Keratinocyte (primary cell): ENCODE measurements at regions not wholly inside any gene's neighbourhood (a gene's known extent, or its start where the extent isn't known, plus 50 kb on each side); places are given as distances from the start of the nearest gene placed in this dataset.

ENCODE experiments used
- DNase-seq: peaks from one replicate; pipeline ENCODE4 v3.0.0-alpha.2; 2011; ENCODE audit warnings: low read depth, missing footprints, low spot score
- FAIRE-seq: peaks from 2 replicates; lab custom pipeline; 2011; peaks lifted over from hg19 to GRCh38; lab: Jason Lieb, UNC
- H2AFZ ChIP-seq: 2 replicates; pipeline ENCODE4 v1.6.0; 2012; ENCODE audit warnings: low read length, control low read depth, inconsistent platforms; ENCODE audit not compliant: control insufficient read depth
- H3K27ac ChIP-seq: 2 replicates; pipeline ENCODE4 v1.5.1; 2011; ENCODE audit warnings: low read length; ENCODE audit not compliant: control insufficient read depth, insufficient read depth
- H3K27me3 ChIP-seq: 3 replicates; pipeline ENCODE4 v1.6.0; 2011; ENCODE audit warnings: low read length; ENCODE audit not compliant: control insufficient read depth, insufficient read depth; ENCODE audit errors: extremely low read depth
- H3K36me3 ChIP-seq, 2 experiments: 2 replicates in 1 of 2; 3 replicates in 1 of 2; pipeline ENCODE4 v1.5.1; 2011; ENCODE audit warnings: low read length in 2 of 2, mild to moderate bottlenecking in 1 of 2; ENCODE audit not compliant: control insufficient read depth in 2 of 2, insufficient read depth in 2 of 2; ENCODE audit errors: extremely low read depth in 1 of 2
- H3K4me1 ChIP-seq: 3 replicates; pipeline ENCODE4 v1.5.1; 2011; ENCODE audit warnings: low read length; ENCODE audit not compliant: control insufficient read depth, insufficient read depth; ENCODE audit errors: extremely low read depth
- H3K4me2 ChIP-seq: 3 replicates; pipeline ENCODE4 v1.6.0; 2011; ENCODE audit warnings: low read depth, low read length; ENCODE audit not compliant: control insufficient read depth, insufficient read depth; ENCODE audit errors: extremely low read depth
- H3K4me3 ChIP-seq, 3 experiments: fragments of 200-600 bp in 1 of 3; sonication (generic) in 1 of 3; 2 replicates in 2 of 3; 3 replicates in 1 of 3; pipeline ENCODE4 v1.5.1; 2011 to 2016; ENCODE audit warnings: low read length in 3 of 3, mild to moderate bottlenecking in 3 of 3, control low read depth in 2 of 3, inconsistent platforms in 1 of 3, low read depth in 1 of 3, mixed read lengths in 1 of 3, mixed run types in 1 of 3, moderate library complexity in 1 of 3; ENCODE audit not compliant: control insufficient read depth in 2 of 3, insufficient read depth in 2 of 3; ENCODE audit errors: extremely low read depth in 1 of 3
- H3K79me2 ChIP-seq: 2 replicates; pipeline ENCODE4 v1.6.0; 2012; ENCODE audit warnings: low read length; ENCODE audit not compliant: control insufficient read depth, insufficient read depth
- H3K9ac ChIP-seq: 3 replicates; pipeline ENCODE4 v1.6.0; 2011; ENCODE audit warnings: low read length; ENCODE audit not compliant: control insufficient read depth, insufficient read depth; ENCODE audit errors: extremely low read depth
- H3K9me1 ChIP-seq: 3 replicates; pipeline ENCODE4 v1.6.0; 2011; ENCODE audit warnings: low read length; ENCODE audit not compliant: control insufficient read depth, insufficient read depth; ENCODE audit errors: extremely low read depth
- H3K9me3 ChIP-seq: 2 replicates; pipeline ENCODE4 v1.5.1; 2012; ENCODE audit warnings: low read depth, low read length; ENCODE audit not compliant: control insufficient read depth
- H4K20me1 ChIP-seq: 3 replicates; pipeline ENCODE4 v1.6.0; 2011; ENCODE audit warnings: low read length; ENCODE audit not compliant: control insufficient read depth, insufficient read depth; ENCODE audit errors: extremely low read depth
- CTCF ChIP-seq, 3 experiments: IDR thresholded peaks in 1 of 3; conservative IDR thresholded peaks in 1 of 3; optimal IDR thresholded peaks in 1 of 3; 2 replicates in 2 of 3; 3 replicates in 1 of 3; pipeline versions ENCODE3 to v1.5.1; 2011; ENCODE audit warnings: low read length in 3 of 3, mild to moderate bottlenecking in 3 of 3, moderate library complexity in 2 of 3, control low read depth in 1 of 3, inconsistent platforms in 1 of 3; ENCODE audit not compliant: insufficient read depth in 2 of 3; ENCODE audit errors: extremely low read depth in 1 of 3
- EZH2 ChIP-seq: IDR thresholded peaks from one replicate; pipeline ENCODE4 v1.6.1; 2012; ENCODE audit warnings: inconsistent platforms, mild to moderate bottlenecking, low read length, moderate library complexity
- dilution Hi-C: fragments of 300-500 bp; cut with MboI; formaldehyde crosslinking; loops from one replicate; pipeline ENCODE4 v1.7.0; 2020; ENCODE audit warnings: low sequenced_read_pairs; ENCODE audit not compliant: extremely low pct_ligation_motif_present

DNA sequence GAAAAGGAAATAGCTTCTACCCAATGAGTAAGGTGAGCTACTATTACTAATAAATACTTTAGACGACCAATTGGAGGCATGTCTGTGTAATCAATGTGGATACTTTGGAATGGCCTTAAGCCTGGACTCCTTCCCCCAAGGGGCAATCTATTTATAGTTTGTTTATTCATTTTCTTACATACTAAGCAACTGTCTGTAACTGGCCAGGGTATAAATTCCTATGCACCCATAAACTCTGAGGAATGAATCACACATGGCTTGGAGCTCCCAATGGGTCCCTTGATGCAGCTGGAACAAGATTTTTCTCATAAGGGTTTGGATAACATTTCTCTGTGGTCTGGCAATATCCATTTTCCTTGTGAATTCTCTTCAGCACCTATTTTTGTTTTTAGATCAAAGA lies 506.8 kb downstream of the EDEM1 start:
- Histone ChIP-seq H3K9ac (no peak overlapping the region), H3K4me3 (no peak overlapping the region), H3K9me3 (no peaks in the 10 kb centered on the region), H3K79me2 (no peaks in the 10 kb centered on the region), H3K27me3 (no peaks in the 10 kb centered on the region), H2AFZ (no peak overlapping the region), H3K4me1 (no peaks in the 10 kb centered on the region), H3K27ac (no peak overlapping the region), H3K9me1 (no peaks in the 10 kb centered on the region), H3K36me3 (no peaks in the 10 kb centered on the region), H4K20me1 (no peaks in the 10 kb centered on the region), H3K4me2 (no peak overlapping the region)
- no peak for TF ChIP-seq CTCF (optimal IDR thresholded peaks at IDR 0.05 in 1 of 3, IDR thresholded peaks at IDR 0.05 in 1 of 3, conservative IDR thresholded peaks at IDR 0.05 in 1 of 3; ENCODE audit: extremely low read depth in 1 of 3, insufficient read depth in 2 of 3, low read length in 3 of 3)
- TF ChIP-seq EZH2: no peak
- dilution Hi-C loops: no loop called here
- FAIRE-seq (no peak), DNase-seq (no peak)

DNA sequence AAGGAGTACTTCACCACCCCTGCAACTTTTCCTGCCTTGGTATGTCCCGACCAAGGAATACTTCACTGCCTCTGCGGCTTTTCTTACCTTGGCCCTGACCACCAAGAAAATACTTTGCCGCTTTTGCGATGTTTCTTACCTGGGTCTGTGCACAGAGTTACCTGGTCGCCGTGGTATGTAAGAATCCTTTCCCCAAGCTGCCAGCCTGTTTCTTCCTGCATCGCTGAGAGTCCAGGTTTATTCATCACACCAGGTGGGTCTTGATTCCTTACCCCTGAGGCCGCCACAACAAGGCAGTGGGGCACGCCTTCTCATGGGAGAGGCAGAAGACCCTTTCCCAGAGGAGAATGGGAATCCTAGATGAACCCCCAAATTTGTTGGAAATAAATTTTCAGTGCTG lies 511.3 kb downstream of the EDEM1 start:
- Histone ChIP-seq H2AFZ (no peak overlapping the region), H3K27ac (no peak overlapping the region), H3K4me1 (no peaks in the 10 kb centered on the region), H4K20me1 (no peaks in the 10 kb centered on the region), H3K9me3 (no peaks in the 10 kb centered on the region), H3K9ac (no peak overlapping the region), H3K36me3 (no peaks in the 10 kb centered on the region), H3K4me3 (no peak overlapping the region), H3K27me3 (no peaks in the 10 kb centered on the region), H3K9me1 (no peaks in the 10 kb centered on the region), H3K4me2 (no peak overlapping the region), H3K79me2 (no peaks in the 10 kb centered on the region)
- DNase-seq (no peak), FAIRE-seq (no peak)
- dilution Hi-C loops: no loop called here
- no peak for TF ChIP-seq EZH2
- no peak for TF ChIP-seq CTCF (optimal IDR thresholded peaks at IDR 0.05 in 1 of 3, IDR thresholded peaks at IDR 0.05 in 1 of 3, conservative IDR thresholded peaks at IDR 0.05 in 1 of 3; ENCODE audit: extremely low read depth in 1 of 3, insufficient read depth in 2 of 3, low read length in 3 of 3)
